OCI-LY7 (cell line): ENCODE measurements at regions not wholly inside any gene's neighbourhood (a gene's known extent, or its start where the extent isn't known, plus 50 kb on each side); places are given as distances from the start of the nearest gene placed in this dataset.

ENCODE experiments used
- BruUV-seq: library from RNA; stranded (reverse); fragments of 400-500 nt; replicated peaks from 2 replicates; lab custom pipeline; 2021; lab: Mats Ljungman, UMichigan
- CTCF ChIA-PET: fragments of 300-600 bp; sonication (Branson Sonifier 250); formaldehyde crosslinking; loops from one replicate; lab custom pipeline; 2022; ENCODE audit warnings: antibody characterized with exemption; ENCODE audit not compliant: unreplicated experiment; lab: Charles Lee
- POLR2A ChIA-PET: fragments of 300-600 bp; sonication (Branson Sonifier 250); formaldehyde crosslinking; loops from one replicate; lab custom pipeline; 2022; ENCODE audit warnings: antibody characterized with exemption; lab: Charles Lee
- DNase-seq: peaks from one replicate; pipeline ENCODE4 v3.0.0-alpha.2; 2015; ENCODE audit warnings: low spot score
- H2AFZ ChIP-seq: fragments of 200-600 bp; sonication (generic), shearing (Covaris generic); 2 replicates; pipeline ENCODE4 v1.6.1; 2014; ENCODE audit warnings: mild to moderate bottlenecking, antibody characterized with exemption, low read length, moderate library complexity
- H3K27ac ChIP-seq: fragments of 200-600 bp; sonication (generic); 2 replicates; pipeline ENCODE4 v1.5.1; 2014; ENCODE audit warnings: mixed run types, low read depth, mild to moderate bottlenecking, moderate library complexity, low read length, inconsistent platforms; ENCODE audit not compliant: poor library complexity, severe bottlenecking
- H3K36me3 ChIP-seq: fragments of 200-600 bp; sonication (generic); 2 replicates; pipeline ENCODE4 v1.6.1; 2014; ENCODE audit warnings: mild to moderate bottlenecking, antibody characterized with exemption, low read length, moderate library complexity, mixed read lengths; ENCODE audit not compliant: insufficient read depth
- H3K4me1 ChIP-seq: fragments of 200-600 bp; sonication (generic); 2 replicates; pipeline ENCODE4 v1.5.1; 2014; ENCODE audit warnings: mild to moderate bottlenecking, low read length; ENCODE audit not compliant: insufficient read depth, poor library complexity, severe bottlenecking
- H3K4me2 ChIP-seq: fragments of 200-600 bp; sonication (generic); 2 replicates; pipeline ENCODE4 v1.6.1; 2014; ENCODE audit warnings: mild to moderate bottlenecking, low read length
- H3K4me3 ChIP-seq: fragments of 200-600 bp; sonication (generic); 2 replicates; pipeline ENCODE4 v1.5.1; 2014; ENCODE audit warnings: mild to moderate bottlenecking, low read depth, low read length; ENCODE audit not compliant: poor library complexity, severe bottlenecking
- H3K79me2 ChIP-seq: fragments of 200-600 bp; sonication (generic); 2 replicates; pipeline ENCODE4 v1.6.1; 2016; ENCODE audit warnings: low read depth, mild to moderate bottlenecking, low read length, moderate library complexity, mixed read lengths; ENCODE audit not compliant: insufficient read depth
- H3K9me2 ChIP-seq: fragments of 200-600 bp; sonication (generic); 2 replicates; pipeline ENCODE4 v1.6.1; 2016; ENCODE audit warnings: mild to moderate bottlenecking, low read length, mixed read lengths; ENCODE audit not compliant: insufficient read depth
- H3K9me3 ChIP-seq: fragments of 200-600 bp; sonication (generic); 2 replicates; pipeline ENCODE4 v1.6.1; 2014; ENCODE audit warnings: mild to moderate bottlenecking, mixed run types, low read length, mixed read lengths
- H4K20me1 ChIP-seq: fragments of 200-600 bp; sonication (generic); 2 replicates; pipeline ENCODE4 v1.6.1; 2014; ENCODE audit warnings: mild to moderate bottlenecking, antibody characterized with exemption, low read length, moderate library complexity, mixed read lengths; ENCODE audit not compliant: insufficient read depth
- EZH2phosphoT487 ChIP-seq: fragments of 200-600 bp; sonication (generic); IDR thresholded peaks from 2 replicates; pipeline ENCODE4 v1.6.1; 2018; ENCODE audit warnings: low read depth, borderline replicate concordance, mild to moderate bottlenecking, mixed run types, antibody characterized with exemption, low read length, moderate library complexity, mixed read lengths
- intact Hi-C: fragments of 100-400 bp; cut with micrococcal nuclease; formaldehyde crosslinking; loops from one replicate; pipeline ENCODE4 v1.10.0; 2022; ENCODE audit not compliant: unreplicated experiment
- TF ChIP-seq, protein P1 (sequence below): fragments of 200-600 bp; sonication (generic); conservative IDR thresholded peaks from 2 replicates; pipeline ENCODE4 v1.5.1; 2014; ENCODE audit warnings: mild to moderate bottlenecking, antibody characterized with exemption, low read length, moderate library complexity, mixed read lengths

- Histone ChIP-seq H4K20me1 (no peaks in the 10 kb centered on the region), H3K36me3 (no peaks in the 10 kb centered on the region), H3K27ac (no peak overlapping the region), H3K9me3 (no peaks in the 10 kb centered on the region), H2AFZ (no peak overlapping the region), H3K4me2 (no peak overlapping the region), H3K79me2 (no peaks in the 10 kb centered on the region), H3K4me3 (no peak overlapping the region), H3K4me1 (no peaks in the 10 kb centered on the region), H3K9me2 (no peaks in the 10 kb centered on the region)
- BruUV-seq: no TSS peak
- TF ChIP-seq, protein P1, sequence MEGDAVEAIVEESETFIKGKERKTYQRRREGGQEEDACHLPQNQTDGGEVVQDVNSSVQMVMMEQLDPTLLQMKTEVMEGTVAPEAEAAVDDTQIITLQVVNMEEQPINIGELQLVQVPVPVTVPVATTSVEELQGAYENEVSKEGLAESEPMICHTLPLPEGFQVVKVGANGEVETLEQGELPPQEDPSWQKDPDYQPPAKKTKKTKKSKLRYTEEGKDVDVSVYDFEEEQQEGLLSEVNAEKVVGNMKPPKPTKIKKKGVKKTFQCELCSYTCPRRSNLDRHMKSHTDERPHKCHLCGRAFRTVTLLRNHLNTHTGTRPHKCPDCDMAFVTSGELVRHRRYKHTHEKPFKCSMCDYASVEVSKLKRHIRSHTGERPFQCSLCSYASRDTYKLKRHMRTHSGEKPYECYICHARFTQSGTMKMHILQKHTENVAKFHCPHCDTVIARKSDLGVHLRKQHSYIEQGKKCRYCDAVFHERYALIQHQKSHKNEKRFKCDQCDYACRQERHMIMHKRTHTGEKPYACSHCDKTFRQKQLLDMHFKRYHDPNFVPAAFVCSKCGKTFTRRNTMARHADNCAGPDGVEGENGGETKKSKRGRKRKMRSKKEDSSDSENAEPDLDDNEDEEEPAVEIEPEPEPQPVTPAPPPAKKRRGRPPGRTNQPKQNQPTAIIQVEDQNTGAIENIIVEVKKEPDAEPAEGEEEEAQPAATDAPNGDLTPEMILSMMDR: no peak
- TF ChIP-seq EZH2phosphoT487: no peak
- intact Hi-C loops: no loop called here
- ChIA-PET CTCF (no interaction called here), POLR2A (no interaction called here)
- DNase-seq: no peak
Measured at GRCh38 chr5:75933489-75933888, 149.7 kb upstream of the SV2C start.

DNA sequence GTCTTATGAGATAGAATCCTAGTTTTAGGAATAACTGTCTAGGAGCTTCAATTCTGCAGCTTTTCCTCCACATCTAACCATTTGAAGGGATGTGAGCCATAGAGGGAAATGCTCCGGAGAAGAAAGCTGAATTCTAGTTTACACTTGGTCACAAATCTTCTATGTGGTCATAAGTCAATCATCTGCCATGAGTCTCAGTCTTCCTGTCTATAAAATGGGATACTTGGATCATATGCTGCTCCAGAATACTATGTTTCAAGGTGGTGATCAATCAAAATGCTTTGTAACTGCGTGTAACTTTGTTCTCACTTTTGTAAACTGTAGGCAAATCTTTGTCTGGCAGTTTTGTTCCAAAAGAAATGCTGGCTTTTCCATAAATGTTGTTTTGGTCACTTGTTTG, 152.0 kb upstream of the SV2C start:
- no peaks in the 10 kb centered on the region for H3K79me2 ChIP-seq
- H3K9me2 ChIP-seq: no peaks in the 10 kb centered on the region
- no peaks in the 10 kb centered on the region for H3K36me3 ChIP-seq
- H2AFZ ChIP-seq: no peak overlapping the region
- H3K9me3 ChIP-seq: no peaks in the 10 kb centered on the region
- intact Hi-C loops: no loop called here
- no TSS peak for BruUV-seq
- no peaks in the 10 kb centered on the region for H4K20me1 ChIP-seq
- TF ChIP-seq, protein P1: no peak
- no peak for TF ChIP-seq EZH2phosphoT487
- ChIA-PET POLR2A (interaction anchor here (0.6 kb wide), 1 partner anchor 186 kb away, joined by 4 read pairs; no protein-coding TSS in a partner anchor), CTCF (no interaction called here)
- H3K27ac ChIP-seq: no peak overlapping the region
- DNase-seq: no peak
- no peak overlapping the region for H3K4me2 ChIP-seq
- no peak overlapping the region for H3K4me3 ChIP-seq
- no peaks in the 10 kb centered on the region for H3K4me1 ChIP-seq

DNA sequence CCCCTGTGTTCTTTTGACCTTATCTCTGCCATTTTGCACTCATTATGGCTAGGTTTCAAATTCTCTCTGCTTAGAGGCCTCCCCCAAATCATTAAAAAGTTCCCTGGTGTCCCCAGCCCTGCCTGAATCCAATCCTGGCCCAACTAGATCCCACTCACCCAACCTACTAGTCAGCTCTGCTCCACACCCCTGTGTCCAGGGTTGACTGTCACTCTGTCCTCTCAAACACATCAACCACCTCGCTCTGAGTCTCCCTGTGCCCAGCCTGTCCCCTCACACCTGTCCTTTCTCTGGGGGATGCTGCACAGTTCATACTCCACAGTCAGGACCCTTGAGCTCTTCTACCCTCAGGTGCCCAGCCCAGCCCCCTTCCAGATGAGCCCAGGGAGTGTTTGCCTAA, 154.2 kb upstream of the SV2C start:
- no TSS peak for BruUV-seq
- Histone ChIP-seq H4K20me1 (no peaks in the 10 kb centered on the region), H3K79me2 (no peaks in the 10 kb centered on the region), H3K9me2 (no peaks in the 10 kb centered on the region), H3K27ac (no peak overlapping the region), H3K9me3 (no peaks in the 10 kb centered on the region), H3K4me2 (no peak overlapping the region), H3K36me3 (no peaks in the 10 kb centered on the region), H2AFZ (no peak overlapping the region), H3K4me1 (no peaks in the 10 kb centered on the region), H3K4me3 (no peak overlapping the region)
- intact Hi-C loops: no loop called here
- no peak for DNase-seq
- CTCF ChIA-PET: interaction anchor here (0.6 kb wide), 1 partner anchor 112 kb away, joined by 3 read pairs; no protein-coding TSS in a partner anchor
- TF ChIP-seq, protein P1: no peak
- no peak for TF ChIP-seq EZH2phosphoT487
- POLR2A ChIA-PET: no interaction called here
